Epithelial cell of prostate (primary cell): ENCODE measurements at regions not wholly inside any gene's neighbourhood (a gene's known extent, or its start where the extent isn't known, plus 50 kb on each side); places are given as distances from the start of the nearest gene placed in this dataset.
"Not testable (repeated sequence)": the region's sequence is repeated elsewhere in the genome, so short reads cannot be mapped to it uniquely, and the experiment has no call there.

Experiments used
- DNase-seq: peaks from one replicate; pipeline ENCODE4 v3.0.0-alpha.2; 2011; ENCODE audit warnings: low read depth, low spot score
- H3K27ac ChIP-seq: fragments of 450-650 bp; 2 replicates; pipeline ENCODE4 v1.5.1; 2017; ENCODE audit warnings: mild to moderate bottlenecking

- H3K27ac ChIP-seq: peak overlapping the region; percentile 95
- peak; percentile 95 for DNase-seq
Observed at GRCh38 chr5:72600391-72600981, 93.3 kb upstream of the ZNF366 start.

GRCh38 chr5:72599519-72600370 is 92.5 kb upstream of the ZNF366 start:
- H3K27ac ChIP-seq: peak overlapping the region; percentile 95
- DNase-seq: no peak

GRCh38 chr5:72599065-72599433 is 91.8 kb upstream of the ZNF366 start:
- H3K27ac ChIP-seq: peak overlapping the region; percentile 95
- DNase-seq: no peak

- DNase-seq: no peak
- peak overlapping the region; percentile 95 for H3K27ac ChIP-seq
Observed at GRCh38 chr5:72598401-72599064, 91.3 kb upstream of the ZNF366 start.

GRCh38 chr5:72597456-72597948 is 90.3 kb upstream of the ZNF366 start:
- peak overlapping the region; percentile 95 for H3K27ac ChIP-seq
- DNase-seq: no peak

GRCh38 chr5:72596956-72597355 is 89.7 kb upstream of the ZNF366 start:
- peak; percentile 24 for DNase-seq
- H3K27ac ChIP-seq: peak overlapping the region; percentile 95

GRCh38 chr5:72588640-72589039 is 81.4 kb upstream of the ZNF366 start:
- no peak overlapping the region for H3K27ac ChIP-seq
- no peak for DNase-seq

- H3K27ac ChIP-seq: no peak overlapping the region
- no peak for DNase-seq
Observed at GRCh38 chr5:72587661-72588308, 80.6 kb upstream of the ZNF366 start.

GRCh38 chr5:72586788-72587530 is 79.7 kb upstream of the ZNF366 start:
- no peak for DNase-seq
- H3K27ac ChIP-seq: no peak overlapping the region

GRCh38 chr5:72584466-72584865 is 77.3 kb upstream of the ZNF366 start:
- H3K27ac ChIP-seq: no peak overlapping the region
- DNase-seq: no peak

GRCh38 chr5:72579290-72579689 is 72.1 kb upstream of the ZNF366 start:
- DNase-seq, H3K27ac ChIP-seq: not testable (repeated sequence)

GRCh38 chr5:72572236-72572765 is 65.1 kb upstream of the ZNF366 start:
- H3K27ac ChIP-seq: no peak overlapping the region
- peak; percentile 27 for DNase-seq

GRCh38 chr5:72569408-72569944 is 62.3 kb upstream of the ZNF366 start:
- DNase-seq: no peak
- no peak overlapping the region for H3K27ac ChIP-seq

GRCh38 chr5:72566746-72567145 is 59.5 kb upstream of the ZNF366 start:
- DNase-seq: no peak

GRCh38 chr5:72565513-72566289 is 58.5 kb upstream of the ZNF366 start:
- H3K27ac ChIP-seq: no peak overlapping the region
- no peak for DNase-seq

More at GRCh38 chr5:72566746-72567145, 59.5 kb upstream of the ZNF366 start:
- H3K27ac ChIP-seq: no peak overlapping the region

- H3K27ac ChIP-seq: no peak overlapping the region
- DNase-seq: no peak
Observed at GRCh38 chr5:72562717-72563116, 55.5 kb upstream of the ZNF366 start.

- no peak for DNase-seq
- no peak overlapping the region for H3K27ac ChIP-seq
Observed at GRCh38 chr5:72561148-72561972, 54.1 kb upstream of the ZNF366 start.
